ENCODE measurements at regions not wholly inside any gene's neighbourhood (a gene's known extent, or its start where the extent isn't known, plus 50 kb on each side); places are given as distances from the start of the nearest gene placed in this dataset.

GRCh38 chr2:104040771-104041170 lies 813.1 kb upstream of the POU3F3 start:
- ChIA-PET CTCF (no interaction called here), POLR2A (no interaction called here)
- Histone ChIP-seq H3K4me2 (no peak overlapping the region), H3K27ac (no peak overlapping the region), H3K4me3 (no peak overlapping the region), H3K9me3 (no peaks in the 10 kb centered on the region), H3K4me1 (no peaks in the 10 kb centered on the region)
- TF ChIP-seq TFCP2L1 (CRISPR knock-in tag; IDR thresholded peaks at IDR 0.05), result no peak
- no peak for TF ChIP-seq MAZ (IDR thresholded peaks at IDR 0.05; ENCODE audit: borderline replicate concordance, low read depth, low read length)
- no peak for TF ChIP-seq RCOR1 (IDR thresholded peaks at IDR 0.05; ENCODE audit: low read depth, low read length)
- TF ChIP-seq, protein P1, sequence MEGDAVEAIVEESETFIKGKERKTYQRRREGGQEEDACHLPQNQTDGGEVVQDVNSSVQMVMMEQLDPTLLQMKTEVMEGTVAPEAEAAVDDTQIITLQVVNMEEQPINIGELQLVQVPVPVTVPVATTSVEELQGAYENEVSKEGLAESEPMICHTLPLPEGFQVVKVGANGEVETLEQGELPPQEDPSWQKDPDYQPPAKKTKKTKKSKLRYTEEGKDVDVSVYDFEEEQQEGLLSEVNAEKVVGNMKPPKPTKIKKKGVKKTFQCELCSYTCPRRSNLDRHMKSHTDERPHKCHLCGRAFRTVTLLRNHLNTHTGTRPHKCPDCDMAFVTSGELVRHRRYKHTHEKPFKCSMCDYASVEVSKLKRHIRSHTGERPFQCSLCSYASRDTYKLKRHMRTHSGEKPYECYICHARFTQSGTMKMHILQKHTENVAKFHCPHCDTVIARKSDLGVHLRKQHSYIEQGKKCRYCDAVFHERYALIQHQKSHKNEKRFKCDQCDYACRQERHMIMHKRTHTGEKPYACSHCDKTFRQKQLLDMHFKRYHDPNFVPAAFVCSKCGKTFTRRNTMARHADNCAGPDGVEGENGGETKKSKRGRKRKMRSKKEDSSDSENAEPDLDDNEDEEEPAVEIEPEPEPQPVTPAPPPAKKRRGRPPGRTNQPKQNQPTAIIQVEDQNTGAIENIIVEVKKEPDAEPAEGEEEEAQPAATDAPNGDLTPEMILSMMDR (IDR thresholded peaks at IDR 0.05), result no peak
- no peak for TF ChIP-seq MYC (IDR thresholded peaks at IDR 0.05; ENCODE audit: borderline replicate concordance, low read length)
- TF ChIP-seq RARB (CRISPR knock-in tag; IDR thresholded peaks at IDR 0.05), result no peak
- TF ChIP-seq CBX8 (IDR thresholded peaks at IDR 0.05), result no peak
- TF ChIP-seq HES2 (IDR thresholded peaks at IDR 0.05), result no peak
- FAIRE-seq (no peak), ATAC-seq (no peak), DNase-seq (ENCODE audit: low read depth in 1 of 2, low spot score in 1 of 2) (no peak)
- WGBS (ENCODE audit: missing lambda C conversion rate), result 41% methylated on average over 2 of the region's 2 CpGs

DNA sequence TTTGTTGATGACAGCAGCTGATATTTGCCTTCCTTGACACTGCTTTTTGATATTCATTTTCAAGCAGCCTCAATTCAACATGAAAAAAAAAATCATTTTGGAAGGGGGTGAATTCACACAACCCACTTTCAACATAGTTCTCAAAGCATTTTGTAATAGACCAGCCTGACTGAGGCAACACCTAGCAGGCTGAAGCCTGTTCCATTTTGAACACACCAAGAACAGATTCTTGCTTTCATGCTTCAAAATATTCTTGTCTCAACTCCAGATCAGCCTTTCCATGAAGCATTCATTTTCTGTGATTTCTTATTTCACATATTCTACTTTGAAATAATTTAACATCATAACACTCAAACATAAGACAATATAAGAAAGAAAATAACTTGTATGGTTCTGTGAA lies 812.6 kb upstream of the POU3F3 start:
- no peak overlapping the region for H3K4me2 ChIP-seq
- ChIA-PET CTCF (no interaction called here), POLR2A (no interaction called here)
- no peak overlapping the region for H3K4me3 ChIP-seq
- no peak for DNase-seq (ENCODE audit: low read depth in 1 of 2, low spot score in 1 of 2)
- no peaks in the 10 kb centered on the region for H3K9me3 ChIP-seq
- ATAC-seq, result no peak
- no peaks in the 10 kb centered on the region for H3K4me1 ChIP-seq
- H3K27ac ChIP-seq, result no peak overlapping the region
- TF ChIP-seq MYC (IDR thresholded peaks at IDR 0.05; ENCODE audit: borderline replicate concordance, low read length) (no peak), CEBPB (IDR thresholded peaks at IDR 0.05) (no peak), EHMT2 (IDR thresholded peaks at IDR 0.05; ENCODE audit: low read depth) (no peak), KDM5A (IDR thresholded peaks at IDR 0.05) (no peak), MAFK (IDR thresholded peaks at IDR 0.05; ENCODE audit: partially characterized antibody) (no peak), CHD2 (IDR thresholded peaks at IDR 0.05; ENCODE audit: low read length, partially characterized antibody) (no peak), RFX5 (IDR thresholded peaks at IDR 0.05) (no peak), SREBF2 (IDR thresholded peaks at IDR 0.05) (no peak)
- FAIRE-seq, result no peak

DNA sequence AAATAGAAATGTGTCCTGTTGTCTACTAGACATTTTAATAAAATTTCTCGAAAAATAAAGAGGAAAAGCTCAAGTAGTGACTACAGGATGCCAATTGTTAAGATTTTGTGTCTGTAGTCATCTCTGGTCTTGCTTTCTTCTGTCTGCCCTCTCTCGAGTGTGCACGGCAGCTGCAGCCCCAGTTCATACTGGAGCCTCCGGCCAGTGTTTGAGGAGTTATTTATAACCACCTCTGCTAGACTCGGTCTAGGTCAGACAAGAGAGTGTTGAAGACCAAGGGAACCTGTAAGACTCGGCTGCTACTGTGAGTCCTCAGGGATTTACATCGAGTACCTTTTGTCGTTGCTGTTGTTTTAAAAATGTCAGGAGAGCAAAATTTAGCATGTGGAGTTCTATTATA lies 810.1 kb upstream of the POU3F3 start:
- 2% methylated on average over 8 of the region's 8 CpGs for WGBS (ENCODE audit: missing lambda C conversion rate)
- FAIRE-seq (no peak), DNase-seq (ENCODE audit: low read depth in 1 of 2, low spot score in 1 of 2) (peak; percentile 0 to 37), ATAC-seq (peak; percentile 86 to 98)
- no peaks in the 10 kb centered on the region for H3K9me3 ChIP-seq
- H3K4me3 ChIP-seq, result peak overlapping the region; percentile 13; the same call in 1 of the 3 replicates
- ChIA-PET POLR2A (no interaction called here), CTCF (no interaction called here)
- H3K4me2 ChIP-seq, result peak overlapping the region; percentile 57
- H3K27ac ChIP-seq, result peak overlapping the region in 1 of 2 experiments; percentile 20; a peak in 1 of 6 replicates
- TF ChIP-seq, protein P2, sequence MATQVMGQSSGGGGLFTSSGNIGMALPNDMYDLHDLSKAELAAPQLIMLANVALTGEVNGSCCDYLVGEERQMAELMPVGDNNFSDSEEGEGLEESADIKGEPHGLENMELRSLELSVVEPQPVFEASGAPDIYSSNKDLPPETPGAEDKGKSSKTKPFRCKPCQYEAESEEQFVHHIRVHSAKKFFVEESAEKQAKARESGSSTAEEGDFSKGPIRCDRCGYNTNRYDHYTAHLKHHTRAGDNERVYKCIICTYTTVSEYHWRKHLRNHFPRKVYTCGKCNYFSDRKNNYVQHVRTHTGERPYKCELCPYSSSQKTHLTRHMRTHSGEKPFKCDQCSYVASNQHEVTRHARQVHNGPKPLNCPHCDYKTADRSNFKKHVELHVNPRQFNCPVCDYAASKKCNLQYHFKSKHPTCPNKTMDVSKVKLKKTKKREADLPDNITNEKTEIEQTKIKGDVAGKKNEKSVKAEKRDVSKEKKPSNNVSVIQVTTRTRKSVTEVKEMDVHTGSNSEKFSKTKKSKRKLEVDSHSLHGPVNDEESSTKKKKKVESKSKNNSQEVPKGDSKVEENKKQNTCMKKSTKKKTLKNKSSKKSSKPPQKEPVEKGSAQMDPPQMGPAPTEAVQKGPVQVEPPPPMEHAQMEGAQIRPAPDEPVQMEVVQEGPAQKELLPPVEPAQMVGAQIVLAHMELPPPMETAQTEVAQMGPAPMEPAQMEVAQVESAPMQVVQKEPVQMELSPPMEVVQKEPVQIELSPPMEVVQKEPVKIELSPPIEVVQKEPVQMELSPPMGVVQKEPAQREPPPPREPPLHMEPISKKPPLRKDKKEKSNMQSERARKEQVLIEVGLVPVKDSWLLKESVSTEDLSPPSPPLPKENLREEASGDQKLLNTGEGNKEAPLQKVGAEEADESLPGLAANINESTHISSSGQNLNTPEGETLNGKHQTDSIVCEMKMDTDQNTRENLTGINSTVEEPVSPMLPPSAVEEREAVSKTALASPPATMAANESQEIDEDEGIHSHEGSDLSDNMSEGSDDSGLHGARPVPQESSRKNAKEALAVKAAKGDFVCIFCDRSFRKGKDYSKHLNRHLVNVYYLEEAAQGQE (IDR thresholded peaks at IDR 0.05), result no peak
- TF ChIP-seq EHMT2 (IDR thresholded peaks at IDR 0.05; ENCODE audit: low read depth), result no peak
- no peak for TF ChIP-seq POLR2A (IDR thresholded peaks at IDR 0.05; ENCODE audit: low read length)
- no peak for TF ChIP-seq JUNB (IDR thresholded peaks at IDR 0.05)
- no peak for TF ChIP-seq CEBPB (IDR thresholded peaks at IDR 0.05)
- no peak for TF ChIP-seq POLR2AphosphoS2 (conservative IDR thresholded peaks at IDR 0.05; ENCODE audit: low read length)
- TF ChIP-seq RAD21 (conservative IDR thresholded peaks at IDR 0.05 in 1 of 2, IDR thresholded peaks at IDR 0.05 in 1 of 2), result no peak
- no peak for TF ChIP-seq HEYL (CRISPR knock-in tag; IDR thresholded peaks at IDR 0.05)
- TF ChIP-seq GATA3 (IDR thresholded peaks at IDR 0.05; ENCODE audit: borderline replicate concordance), result no peak
- TF ChIP-seq HES2 (IDR thresholded peaks at IDR 0.05), result no peak
- TF ChIP-seq, protein P3, sequence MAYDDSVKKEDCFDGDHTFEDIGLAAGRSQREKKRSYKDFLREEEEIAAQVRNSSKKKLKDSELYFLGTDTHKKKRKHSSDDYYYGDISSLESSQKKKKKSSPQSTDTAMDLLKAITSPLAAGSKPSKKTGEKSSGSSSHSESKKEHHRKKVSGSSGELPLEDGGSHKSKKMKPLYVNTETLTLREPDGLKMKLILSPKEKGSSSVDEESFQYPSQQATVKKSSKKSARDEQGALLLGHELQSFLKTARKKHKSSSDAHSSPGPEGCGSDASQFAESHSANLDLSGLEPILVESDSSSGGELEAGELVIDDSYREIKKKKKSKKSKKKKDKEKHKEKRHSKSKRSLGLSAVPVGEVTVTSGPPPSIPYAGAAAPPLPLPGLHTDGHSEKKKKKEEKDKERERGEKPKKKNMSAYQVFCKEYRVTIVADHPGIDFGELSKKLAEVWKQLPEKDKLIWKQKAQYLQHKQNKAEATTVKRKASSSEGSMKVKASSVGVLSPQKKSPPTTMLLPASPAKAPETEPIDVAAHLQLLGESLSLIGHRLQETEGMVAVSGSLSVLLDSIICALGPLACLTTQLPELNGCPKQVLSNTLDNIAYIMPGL (CRISPR knock-in tag; IDR thresholded peaks at IDR 0.05; ENCODE audit: borderline replicate concordance), result no peak
- no peak for TF ChIP-seq NFE2L2 (conservative IDR thresholded peaks at IDR 0.05; ENCODE audit: low read length)
- TF ChIP-seq TFCP2L1 (CRISPR knock-in tag; IDR thresholded peaks at IDR 0.05), result no peak
- no peak for TF ChIP-seq HDAC2 (IDR thresholded peaks at IDR 0.05)
- TF ChIP-seq FOSL2 (IDR thresholded peaks at IDR 0.05), result no peak
- TF ChIP-seq FOSL2 (CRISPR knock-in tag; IDR thresholded peaks at IDR 0.05), result no peak
- no peak for TF ChIP-seq MYC (IDR thresholded peaks at IDR 0.05; ENCODE audit: borderline replicate concordance, low read length)
- no peak for TF ChIP-seq ZNF302 (CRISPR knock-in tag; IDR thresholded peaks at IDR 0.05)
- H3K4me1 ChIP-seq, result no peaks in the 10 kb centered on the region
